ENCODE measurements at regions not wholly inside any gene's neighbourhood (a gene's known extent, or its start where the extent isn't known, plus 50 kb on each side); places are given as distances from the start of the nearest gene placed in this dataset.

- CTCF ChIA-PET = no interaction called here
- Mint-ChIP-seq H3K4me3 (no peak overlapping the region), H3K27ac (no peak overlapping the region), H3K36me3 (no peaks in the 10 kb centered on the region), H3K9me3 (peaks cover 0 to 15% (median 4%) of the 10 kb centered on the region in 11 donors), H3K4me1 (no peaks in the 10 kb centered on the region), H3K27me3 (no peaks in the 10 kb centered on the region)
- Histone ChIP-seq H3K4me3 (ENCODE audit: low read length) (no peak overlapping the region), H3K9me3 (ENCODE audit: control insufficient read depth in 2 of 3, low read length in 3 of 3) (no peaks in the 10 kb centered on the region), H3K27ac (ENCODE audit: low read depth, low read length) (no peak overlapping the region), H3K4me1 (ENCODE audit: control insufficient read depth in 2 of 2, insufficient read depth in 2 of 2, low read length in 2 of 2) (no peaks in the 10 kb centered on the region), H3K27me3 (ENCODE audit: control insufficient read depth in 2 of 2, insufficient read depth in 2 of 2, low read length in 2 of 2) (no peaks in the 10 kb centered on the region), H3K36me3 (ENCODE audit: control insufficient read depth in 2 of 3, insufficient read depth in 3 of 3, low read length in 3 of 3) (no peaks in the 10 kb centered on the region)
- DNase-seq (no peak), ATAC-seq (no peak)
- intact Hi-C loops (cut with micrococcal nuclease) = no loop called here
- POLR2A ChIA-PET = interaction anchor here (0.6 kb wide), 1 partner anchor 467 kb away, joined by 4 read pairs; no protein-coding TSS in a partner anchor
Measured at GRCh38 chr10:106442223-106442622, 722.3 kb downstream of the SORCS1 start.

- Mint-ChIP-seq H3K27ac (no peak overlapping the region), H3K4me1 (no peaks in the 10 kb centered on the region), H3K36me3 (no peaks in the 10 kb centered on the region), H3K9me3 (peaks cover 0 to 7% (median 3%) of the 10 kb centered on the region in 11 donors), H3K27me3 (no peaks in the 10 kb centered on the region), H3K4me3 (no peak overlapping the region)
- Histone ChIP-seq H3K4me3 (ENCODE audit: low read length) (no peak overlapping the region), H3K36me3 (ENCODE audit: control insufficient read depth in 2 of 3, insufficient read depth in 3 of 3, low read length in 3 of 3) (no peaks in the 10 kb centered on the region), H3K4me1 (ENCODE audit: control insufficient read depth in 2 of 2, insufficient read depth in 2 of 2, low read length in 2 of 2) (no peaks in the 10 kb centered on the region), H3K27ac (ENCODE audit: low read depth, low read length) (no peak overlapping the region), H3K9me3 (ENCODE audit: control insufficient read depth in 2 of 3, low read length in 3 of 3) (no peaks in the 10 kb centered on the region), H3K27me3 (ENCODE audit: control insufficient read depth in 2 of 2, insufficient read depth in 2 of 2, low read length in 2 of 2) (no peaks in the 10 kb centered on the region)
- ATAC-seq (no peak), DNase-seq (no peak)
- CTCF ChIA-PET = no interaction called here
- POLR2A ChIA-PET = no interaction called here
- intact Hi-C loops (cut with micrococcal nuclease) = no loop called here
Measured at GRCh38 chr10:106440767-106441166, 723.7 kb downstream of the SORCS1 start.

GRCh38 chr10:106440355-106440754 lies 724.2 kb downstream of the SORCS1 start:
- H3K4me1 Mint-ChIP-seq = no peaks in the 10 kb centered on the region
- H3K27me3 Mint-ChIP-seq = no peaks in the 10 kb centered on the region
- Histone ChIP-seq H3K36me3 (ENCODE audit: control insufficient read depth in 2 of 3, insufficient read depth in 3 of 3, low read length in 3 of 3) (no peaks in the 10 kb centered on the region), H3K27ac (ENCODE audit: low read depth, low read length) (no peak overlapping the region), H3K4me1 (ENCODE audit: control insufficient read depth in 2 of 2, insufficient read depth in 2 of 2, low read length in 2 of 2) (no peaks in the 10 kb centered on the region), H3K27me3 (ENCODE audit: control insufficient read depth in 2 of 2, insufficient read depth in 2 of 2, low read length in 2 of 2) (no peaks in the 10 kb centered on the region), H3K4me3 (ENCODE audit: low read length) (no peak overlapping the region), H3K9me3 (ENCODE audit: control insufficient read depth in 2 of 3, low read length in 3 of 3) (no peaks in the 10 kb centered on the region)
- no peaks in the 10 kb centered on the region for H3K36me3 Mint-ChIP-seq
- no peak overlapping the region for H3K27ac Mint-ChIP-seq
- intact Hi-C loops (cut with micrococcal nuclease) = no loop called here
- CTCF ChIA-PET = no interaction called here
- peaks cover 0 to 7% (median 3%) of the 10 kb centered on the region in 11 donors for H3K9me3 Mint-ChIP-seq
- DNase-seq = no peak
- POLR2A ChIA-PET = no interaction called here
- H3K4me3 Mint-ChIP-seq = no peak overlapping the region
- no peak for ATAC-seq

GRCh38 chr10:106439366-106439765 lies 725.1 kb downstream of the SORCS1 start:
- Mint-ChIP-seq H3K27me3 (no peaks in the 10 kb centered on the region), H3K4me1 (no peaks in the 10 kb centered on the region), H3K9me3 (peaks cover 0 to 7% (median 0%) of the 10 kb centered on the region in 11 donors), H3K4me3 (no peak overlapping the region), H3K36me3 (no peaks in the 10 kb centered on the region), H3K27ac (no peak overlapping the region)
- Histone ChIP-seq H3K4me3 (ENCODE audit: low read length) (no peak overlapping the region), H3K9me3 (ENCODE audit: control insufficient read depth in 2 of 3, low read length in 3 of 3) (peaks cover 0 to 6% (median 0%) of the 10 kb centered on the region in 3 experiments), H3K27me3 (ENCODE audit: control insufficient read depth in 2 of 2, insufficient read depth in 2 of 2, low read length in 2 of 2) (no peaks in the 10 kb centered on the region), H3K27ac (ENCODE audit: low read depth, low read length) (no peak overlapping the region), H3K4me1 (ENCODE audit: control insufficient read depth in 2 of 2, insufficient read depth in 2 of 2, low read length in 2 of 2) (no peaks in the 10 kb centered on the region), H3K36me3 (ENCODE audit: control insufficient read depth in 2 of 3, insufficient read depth in 3 of 3, low read length in 3 of 3) (no peaks in the 10 kb centered on the region)
- ATAC-seq (no peak), DNase-seq (no peak)
- intact Hi-C loops (cut with micrococcal nuclease) = no loop called here
- CTCF ChIA-PET = interaction anchor here (0.7 kb wide), 1 partner anchor 1913 kb away, joined by 3 read pairs; no protein-coding TSS in a partner anchor
- POLR2A ChIA-PET = no interaction called here

GRCh38 chr10:106438386-106438785 lies 726.1 kb downstream of the SORCS1 start:
- Histone ChIP-seq H3K36me3 (ENCODE audit: control insufficient read depth in 2 of 3, insufficient read depth in 3 of 3, low read length in 3 of 3) (no peaks in the 10 kb centered on the region), H3K4me3 (ENCODE audit: low read length) (no peak overlapping the region), H3K27me3 (ENCODE audit: control insufficient read depth in 2 of 2, insufficient read depth in 2 of 2, low read length in 2 of 2) (no peaks in the 10 kb centered on the region), H3K27ac (ENCODE audit: low read depth, low read length) (no peak overlapping the region), H3K4me1 (ENCODE audit: control insufficient read depth in 2 of 2, insufficient read depth in 2 of 2, low read length in 2 of 2) (no peaks in the 10 kb centered on the region), H3K9me3 (ENCODE audit: control insufficient read depth in 2 of 3, low read length in 3 of 3) (peaks cover 0 to 6% (median 0%) of the 10 kb centered on the region in 3 experiments)
- no peak overlapping the region for H3K27ac Mint-ChIP-seq
- intact Hi-C loops (cut with micrococcal nuclease) = no loop called here
- peaks cover 0 to 4% (median under 1%) of the 10 kb centered on the region in 11 donors for H3K9me3 Mint-ChIP-seq
- ChIA-PET CTCF (no interaction called here), POLR2A (no interaction called here)
- no peaks in the 10 kb centered on the region for H3K36me3 Mint-ChIP-seq
- no peaks in the 10 kb centered on the region for H3K4me1 Mint-ChIP-seq
- no peaks in the 10 kb centered on the region for H3K27me3 Mint-ChIP-seq
- no peak overlapping the region for H3K4me3 Mint-ChIP-seq
- no peak for DNase-seq
- ATAC-seq = no peak

GRCh38 chr10:106436123-106436715 lies 728.3 kb downstream of the SORCS1 start:
- intact Hi-C loops (cut with micrococcal nuclease) = no loop called here
- Mint-ChIP-seq H3K9me3 (peaks cover 0 to 3% (median 0%) of the 10 kb centered on the region in 11 donors), H3K4me3 (no peak overlapping the region), H3K4me1 (no peaks in the 10 kb centered on the region), H3K27ac (no peak overlapping the region), H3K36me3 (no peaks in the 10 kb centered on the region), H3K27me3 (no peaks in the 10 kb centered on the region)
- ATAC-seq = no peak
- ChIA-PET POLR2A (no interaction called here), CTCF (no interaction called here)
- H3K27ac ChIP-seq (ENCODE audit: low read depth, low read length) = no peak overlapping the region
- H3K36me3 ChIP-seq (ENCODE audit: control insufficient read depth in 2 of 3, insufficient read depth in 3 of 3, low read length in 3 of 3) = no peaks in the 10 kb centered on the region
- peaks cover 0 to 6% (median 0%) of the 10 kb centered on the region in 3 experiments for H3K9me3 ChIP-seq (ENCODE audit: control insufficient read depth in 2 of 3, low read length in 3 of 3)
- no peaks in the 10 kb centered on the region for H3K4me1 ChIP-seq (ENCODE audit: control insufficient read depth in 2 of 2, insufficient read depth in 2 of 2, low read length in 2 of 2)
- no peak for DNase-seq
- H3K27me3 ChIP-seq (ENCODE audit: control insufficient read depth in 2 of 2, insufficient read depth in 2 of 2, low read length in 2 of 2) = no peaks in the 10 kb centered on the region
- H3K4me3 ChIP-seq (ENCODE audit: low read length) = no peak overlapping the region

- Mint-ChIP-seq H3K9me3 (peaks cover 0 to 3% (median 0%) of the 10 kb centered on the region in 11 donors), H3K36me3 (no peaks in the 10 kb centered on the region), H3K27me3 (no peaks in the 10 kb centered on the region), H3K4me3 (no peak overlapping the region), H3K4me1 (no peaks in the 10 kb centered on the region), H3K27ac (no peak overlapping the region)
- intact Hi-C loops (cut with micrococcal nuclease) = no loop called here
- no peak for DNase-seq
- ChIA-PET CTCF (no interaction called here), POLR2A (no interaction called here)
- Histone ChIP-seq H3K27ac (ENCODE audit: low read depth, low read length) (no peak overlapping the region), H3K4me1 (ENCODE audit: control insufficient read depth in 2 of 2, insufficient read depth in 2 of 2, low read length in 2 of 2) (no peaks in the 10 kb centered on the region), H3K27me3 (ENCODE audit: control insufficient read depth in 2 of 2, insufficient read depth in 2 of 2, low read length in 2 of 2) (no peaks in the 10 kb centered on the region), H3K4me3 (ENCODE audit: low read length) (no peak overlapping the region), H3K9me3 (ENCODE audit: control insufficient read depth in 2 of 3, low read length in 3 of 3) (peaks cover 0 to 6% (median 0%) of the 10 kb centered on the region in 3 experiments), H3K36me3 (ENCODE audit: control insufficient read depth in 2 of 3, insufficient read depth in 3 of 3, low read length in 3 of 3) (no peaks in the 10 kb centered on the region)
- no peak for ATAC-seq
Measured at GRCh38 chr10:106435081-106435480, 729.4 kb downstream of the SORCS1 start.

Measured in naive thymus-derived CD4-positive, alpha-beta T cell (primary cell).